ENCODE measurements at regions not wholly inside any gene's neighbourhood (a gene's known extent, or its start where the extent isn't known, plus 50 kb on each side); places are given as distances from the start of the nearest gene placed in this dataset.

DNA sequence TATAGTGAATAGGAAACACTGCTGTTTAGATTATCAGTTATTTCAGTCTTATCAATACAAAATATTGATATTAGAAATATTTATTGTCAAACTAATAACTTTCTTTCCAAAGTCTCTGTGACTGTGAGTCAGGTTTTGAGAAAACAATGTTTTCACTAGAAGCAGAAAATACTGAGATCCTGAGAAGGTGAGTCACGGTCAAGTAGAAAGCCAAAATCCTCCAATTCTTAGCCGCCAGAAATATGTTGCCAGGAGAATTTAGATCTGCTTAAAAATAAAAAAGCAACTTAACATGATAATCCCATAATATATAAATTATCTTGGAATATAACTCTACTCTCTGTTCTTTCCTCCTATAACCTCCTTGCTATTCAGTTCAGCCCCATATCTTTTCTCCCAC lies 181.9 kb upstream of the NRXN1 start:
- DNase-seq = no peak
- TF ChIP-seq POLR2AphosphoS5 (IDR thresholded peaks at IDR 0.05) (no peak), EP300 (IDR thresholded peaks at IDR 0.05) (no peak), POLR2A (IDR thresholded peaks at IDR 0.05) (no peak)
- TF ChIP-seq, protein P1, sequence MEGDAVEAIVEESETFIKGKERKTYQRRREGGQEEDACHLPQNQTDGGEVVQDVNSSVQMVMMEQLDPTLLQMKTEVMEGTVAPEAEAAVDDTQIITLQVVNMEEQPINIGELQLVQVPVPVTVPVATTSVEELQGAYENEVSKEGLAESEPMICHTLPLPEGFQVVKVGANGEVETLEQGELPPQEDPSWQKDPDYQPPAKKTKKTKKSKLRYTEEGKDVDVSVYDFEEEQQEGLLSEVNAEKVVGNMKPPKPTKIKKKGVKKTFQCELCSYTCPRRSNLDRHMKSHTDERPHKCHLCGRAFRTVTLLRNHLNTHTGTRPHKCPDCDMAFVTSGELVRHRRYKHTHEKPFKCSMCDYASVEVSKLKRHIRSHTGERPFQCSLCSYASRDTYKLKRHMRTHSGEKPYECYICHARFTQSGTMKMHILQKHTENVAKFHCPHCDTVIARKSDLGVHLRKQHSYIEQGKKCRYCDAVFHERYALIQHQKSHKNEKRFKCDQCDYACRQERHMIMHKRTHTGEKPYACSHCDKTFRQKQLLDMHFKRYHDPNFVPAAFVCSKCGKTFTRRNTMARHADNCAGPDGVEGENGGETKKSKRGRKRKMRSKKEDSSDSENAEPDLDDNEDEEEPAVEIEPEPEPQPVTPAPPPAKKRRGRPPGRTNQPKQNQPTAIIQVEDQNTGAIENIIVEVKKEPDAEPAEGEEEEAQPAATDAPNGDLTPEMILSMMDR (IDR thresholded peaks at IDR 0.05) = no peak
- Histone ChIP-seq H3K9me3 (no peaks in the 10 kb centered on the region), H3K36me3 (no peaks in the 10 kb centered on the region), H3K27me3 (no peaks in the 10 kb centered on the region), H3K4me3 (no peak overlapping the region), H3K4me1 (no peaks in the 10 kb centered on the region), H3K27ac (no peak overlapping the region)
- 96 to 99% methylated on average over 2 of the region's 2 CpGs for WGBS, 2 donors
- ATAC-seq (ENCODE audit: low FRiP score in 2 of 2) = no peak

- DNase-seq (no peak), ATAC-seq (ENCODE audit: low FRiP score in 2 of 2) (no peak)
- Histone ChIP-seq H3K4me1 (no peaks in the 10 kb centered on the region), H3K4me3 (no peak overlapping the region), H3K36me3 (no peaks in the 10 kb centered on the region), H3K9me3 (no peaks in the 10 kb centered on the region), H3K27ac (no peak overlapping the region), H3K27me3 (no peaks in the 10 kb centered on the region)
- TF ChIP-seq, protein P1 (IDR thresholded peaks at IDR 0.05) = no peak
- TF ChIP-seq EP300 (IDR thresholded peaks at IDR 0.05) (no peak), POLR2A (IDR thresholded peaks at IDR 0.05) (no peak), POLR2AphosphoS5 (IDR thresholded peaks at IDR 0.05) (no peak)
- WGBS, 2 donors = 60 to 67% methylated on average over 1 of the region's 1 CpG
These were observed 180.4 kb upstream of the NRXN1 start for GRCh38 chr2:51212374-51212773.

DNA sequence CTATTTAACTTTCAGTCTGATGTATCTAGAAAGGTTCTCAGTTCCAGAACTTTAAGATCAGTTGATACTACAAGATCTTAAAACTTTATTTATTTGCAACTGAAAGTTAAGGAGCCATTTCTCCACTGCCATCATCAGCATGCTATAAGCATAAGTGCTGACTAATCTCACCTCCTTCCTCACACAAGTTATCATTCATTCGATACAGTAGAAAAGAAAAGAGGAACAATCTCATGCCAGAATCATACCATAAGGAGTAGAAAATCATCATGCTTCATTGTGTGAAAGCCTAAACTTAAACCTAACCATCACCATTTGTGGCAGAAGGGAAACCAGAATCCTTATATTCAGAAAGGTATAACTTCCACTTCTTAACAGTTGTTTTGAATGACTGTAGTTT lies 176.6 kb upstream of the NRXN1 start:
- TF ChIP-seq POLR2AphosphoS5 (IDR thresholded peaks at IDR 0.05) = no peak
- TF ChIP-seq, protein P1 (IDR thresholded peaks at IDR 0.05) = no peak
- TF ChIP-seq EP300 (IDR thresholded peaks at IDR 0.05) = no peak
- TF ChIP-seq POLR2A (IDR thresholded peaks at IDR 0.05) = no peak
- Histone ChIP-seq H3K4me3 (no peak overlapping the region), H3K36me3 (no peaks in the 10 kb centered on the region), H3K27ac (no peak overlapping the region), H3K9me3 (no peaks in the 10 kb centered on the region), H3K4me1 (no peaks in the 10 kb centered on the region), H3K27me3 (no peaks in the 10 kb centered on the region)
- WGBS, 2 donors = 15 to 59% methylated on average over 1 of the region's 1 CpG
- DNase-seq = no peak
- no peak for ATAC-seq (ENCODE audit: low FRiP score in 2 of 2)

DNA sequence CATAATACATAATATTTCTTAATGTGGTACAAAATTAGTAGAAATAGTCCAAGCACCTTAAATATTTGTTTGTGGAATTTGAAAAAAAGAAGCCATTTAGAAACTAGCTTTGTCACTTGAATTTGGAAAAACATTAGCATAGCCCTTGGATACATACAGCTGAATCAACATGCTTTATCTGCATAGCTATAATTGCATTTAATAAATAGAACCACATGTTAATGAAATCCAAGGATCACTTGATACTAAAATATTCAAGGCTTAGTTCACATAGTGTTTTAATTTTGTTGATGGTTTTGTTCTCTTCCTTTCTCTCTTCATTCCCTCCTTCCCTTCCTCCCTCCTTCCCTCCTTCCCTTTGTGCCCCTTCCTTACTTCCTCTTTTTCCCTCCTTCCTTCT lies 169.4 kb upstream of the NRXN1 start:
- no peak for ATAC-seq (ENCODE audit: low FRiP score in 2 of 2)
- H3K27ac ChIP-seq = no peak overlapping the region
- H3K36me3 ChIP-seq = no peaks in the 10 kb centered on the region
- H3K4me1 ChIP-seq = no peaks in the 10 kb centered on the region
- H3K4me3 ChIP-seq = no peak overlapping the region
- TF ChIP-seq POLR2AphosphoS5 (IDR thresholded peaks at IDR 0.05) = no peak
- TF ChIP-seq, protein P1 (IDR thresholded peaks at IDR 0.05) = no peak
- no peak for TF ChIP-seq EP300 (IDR thresholded peaks at IDR 0.05)
- no peak for TF ChIP-seq POLR2A (IDR thresholded peaks at IDR 0.05)
- H3K9me3 ChIP-seq = no peaks in the 10 kb centered on the region
- no peak for DNase-seq
- no peaks in the 10 kb centered on the region for H3K27me3 ChIP-seq

GRCh38 chr2:51194656-51195055 lies 162.7 kb upstream of the NRXN1 start:
- ATAC-seq (ENCODE audit: low FRiP score in 2 of 2) = no peak
- no peak overlapping the region for H3K27ac ChIP-seq
- H3K27me3 ChIP-seq = no peaks in the 10 kb centered on the region
- no peaks in the 10 kb centered on the region for H3K36me3 ChIP-seq
- DNase-seq = no peak
- WGBS, 2 donors = 91 to 92% methylated on average over 10 of the region's 10 CpGs
- no peaks in the 10 kb centered on the region for H3K4me1 ChIP-seq
- H3K9me3 ChIP-seq = peaks cover 0 to 6% (median 0%) of the 10 kb centered on the region in 4 donors
- TF ChIP-seq EP300 (IDR thresholded peaks at IDR 0.05) = no peak
- TF ChIP-seq, protein P1 (IDR thresholded peaks at IDR 0.05) = no peak
- no peak for TF ChIP-seq POLR2A (IDR thresholded peaks at IDR 0.05)
- no peak for TF ChIP-seq POLR2AphosphoS5 (IDR thresholded peaks at IDR 0.05)
- H3K4me3 ChIP-seq = no peak overlapping the region
